GM12872 (cell line): ENCODE measurements at regions not wholly inside any gene's neighbourhood (a gene's known extent, or its start where the extent isn't known, plus 50 kb on each side); places are given as distances from the start of the nearest gene placed in this dataset.
A peak's percentile ranks its signal among the peaks of the same experiment; 100 is the strongest.

Experiments used
- TF ChIP-seq, protein P1 (sequence below): IDR thresholded peaks from 3 replicates; pipeline ENCODE4 v1.5.1; 2011; ENCODE audit warnings: low read depth, mild to moderate bottlenecking, low read length, moderate library complexity; ENCODE audit not compliant: insufficient read depth

- TF ChIP-seq, protein P1, sequence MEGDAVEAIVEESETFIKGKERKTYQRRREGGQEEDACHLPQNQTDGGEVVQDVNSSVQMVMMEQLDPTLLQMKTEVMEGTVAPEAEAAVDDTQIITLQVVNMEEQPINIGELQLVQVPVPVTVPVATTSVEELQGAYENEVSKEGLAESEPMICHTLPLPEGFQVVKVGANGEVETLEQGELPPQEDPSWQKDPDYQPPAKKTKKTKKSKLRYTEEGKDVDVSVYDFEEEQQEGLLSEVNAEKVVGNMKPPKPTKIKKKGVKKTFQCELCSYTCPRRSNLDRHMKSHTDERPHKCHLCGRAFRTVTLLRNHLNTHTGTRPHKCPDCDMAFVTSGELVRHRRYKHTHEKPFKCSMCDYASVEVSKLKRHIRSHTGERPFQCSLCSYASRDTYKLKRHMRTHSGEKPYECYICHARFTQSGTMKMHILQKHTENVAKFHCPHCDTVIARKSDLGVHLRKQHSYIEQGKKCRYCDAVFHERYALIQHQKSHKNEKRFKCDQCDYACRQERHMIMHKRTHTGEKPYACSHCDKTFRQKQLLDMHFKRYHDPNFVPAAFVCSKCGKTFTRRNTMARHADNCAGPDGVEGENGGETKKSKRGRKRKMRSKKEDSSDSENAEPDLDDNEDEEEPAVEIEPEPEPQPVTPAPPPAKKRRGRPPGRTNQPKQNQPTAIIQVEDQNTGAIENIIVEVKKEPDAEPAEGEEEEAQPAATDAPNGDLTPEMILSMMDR: no peak
Observed at GRCh38 chr7:6886198-6886597, 60.1 kb upstream of the CCZ1B start.

DNA sequence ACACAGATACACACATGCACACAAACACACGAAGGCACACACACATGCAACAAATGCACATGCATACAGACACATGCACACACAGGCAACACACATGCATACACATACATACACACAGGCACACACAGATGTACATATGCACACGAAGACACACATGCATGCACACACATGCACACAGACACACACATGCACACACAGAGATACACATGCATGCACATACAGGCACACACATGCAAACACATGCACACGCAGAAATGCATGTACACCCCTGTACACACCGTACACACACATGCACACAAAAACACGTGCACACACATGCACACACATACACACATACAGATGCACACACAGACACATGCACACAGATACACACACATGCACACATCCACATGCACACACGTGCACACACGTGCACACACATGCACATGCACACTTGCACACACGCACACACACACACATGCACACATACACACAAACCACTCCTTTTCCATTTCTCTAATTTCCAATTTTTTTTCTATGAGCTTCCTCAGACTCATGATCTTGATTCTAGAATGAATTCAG lies 63.3 kb upstream of the CCZ1B start:
- TF ChIP-seq, protein P1: no peak

DNA sequence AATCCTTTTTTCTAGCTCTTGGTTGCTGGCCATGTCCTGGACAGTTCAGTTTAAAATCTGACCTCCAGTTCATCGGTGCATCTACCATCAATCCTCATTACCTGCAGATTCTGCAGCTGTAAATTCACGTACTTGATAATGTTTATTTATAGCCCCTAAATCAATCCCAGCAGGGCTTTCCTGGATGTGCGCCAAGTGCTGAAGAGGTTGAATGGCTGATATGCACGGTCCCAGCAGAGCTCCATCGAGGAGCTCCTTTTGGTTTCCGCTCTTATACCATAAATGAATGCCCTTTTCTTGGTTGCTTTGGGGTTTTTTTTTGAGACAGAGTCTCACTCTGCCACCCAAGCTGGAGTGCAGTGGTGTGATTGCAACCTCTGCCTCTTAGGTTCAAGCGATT lies 91.2 kb upstream of the CCZ1B start:
- TF ChIP-seq, protein P1: no peak

- TF ChIP-seq, protein P1: peak; percentile 60; the same call in 2 of the 3 replicates
Observed at GRCh38 chr7:6930787-6931186, 104.7 kb upstream of the CCZ1B start.

DNA sequence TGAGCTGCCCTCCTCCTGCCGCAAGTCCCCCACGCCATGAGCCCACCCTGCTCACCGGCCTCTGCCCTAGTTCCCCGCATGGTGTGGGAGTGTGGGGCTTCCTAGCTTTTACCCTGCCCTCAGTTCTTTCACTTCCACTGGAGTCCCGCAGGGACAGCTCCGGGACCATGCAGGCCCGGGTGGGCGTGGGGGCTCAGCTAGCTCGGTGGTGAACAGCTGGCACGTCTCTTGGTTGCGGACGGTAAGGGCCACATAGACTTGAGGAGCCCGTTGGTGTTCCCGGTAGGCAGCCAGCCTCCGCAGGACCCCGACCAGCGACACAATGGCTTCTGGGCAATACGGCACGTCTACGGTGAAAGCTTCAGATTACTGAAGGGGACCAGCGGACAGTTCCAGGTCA lies 108.9 kb upstream of the CCZ1B start:
- TF ChIP-seq, protein P1: no peak

- TF ChIP-seq, protein P1: peak; percentile 44; the same call in 2 of the 3 replicates
Observed at GRCh38 chr7:6938284-6938683, 112.2 kb upstream of the CCZ1B start.

DNA sequence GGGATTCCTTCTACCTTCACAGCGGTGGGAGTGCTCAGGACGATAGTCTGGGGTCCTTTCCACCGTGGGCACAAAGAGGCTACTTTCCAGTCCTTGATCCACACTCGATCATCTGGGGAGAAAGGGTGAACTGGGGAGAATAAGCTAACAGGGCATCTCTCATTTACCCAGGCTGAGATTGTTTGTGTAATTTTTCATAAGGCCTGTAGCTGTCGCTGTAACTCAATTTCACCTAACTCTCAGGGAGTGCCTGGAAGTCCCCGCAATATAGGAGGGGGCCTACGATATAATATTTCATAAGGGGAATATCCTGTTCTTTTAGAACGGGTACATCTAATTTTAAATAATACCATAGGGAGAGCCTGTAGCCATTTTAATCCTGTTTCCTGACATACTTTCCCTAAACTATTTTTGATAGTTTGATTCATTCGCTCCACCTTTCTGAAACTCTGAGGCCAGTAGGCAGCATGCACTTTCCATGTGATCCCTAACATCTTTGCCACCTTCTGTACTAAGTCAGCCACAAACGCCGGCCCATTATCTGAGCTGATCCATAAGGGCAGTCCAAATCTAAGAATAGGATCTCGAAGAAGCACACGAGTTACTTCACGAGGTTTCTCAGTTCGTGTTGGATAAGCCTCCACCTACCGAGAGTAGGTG lies 127.2 kb upstream of the CCZ1B start:
- TF ChIP-seq, protein P1: peak; percentile 38; the same call in 2 of the 3 replicates
